NCI-H69 (cell line): ENCODE measurements at regions not wholly inside any gene's neighbourhood (a gene's known extent, or its start where the extent isn't known, plus 50 kb on each side); places are given as distances from the start of the nearest gene placed in this dataset.
A peak's percentile ranks its signal among the peaks of the same experiment; 100 is the strongest.

Experiments used
- DNase-seq: peaks from one replicate; lab custom pipeline; 2025; lab: John Stamatoyannopoulos, UW

GRCh38 chr14:84646786-84647500 lies 883.0 kb upstream of the FLRT2 start:
- no peak for DNase-seq

GRCh38 chr14:84655014-84655413 lies 874.9 kb upstream of the FLRT2 start:
- DNase-seq = no peak

DNA sequence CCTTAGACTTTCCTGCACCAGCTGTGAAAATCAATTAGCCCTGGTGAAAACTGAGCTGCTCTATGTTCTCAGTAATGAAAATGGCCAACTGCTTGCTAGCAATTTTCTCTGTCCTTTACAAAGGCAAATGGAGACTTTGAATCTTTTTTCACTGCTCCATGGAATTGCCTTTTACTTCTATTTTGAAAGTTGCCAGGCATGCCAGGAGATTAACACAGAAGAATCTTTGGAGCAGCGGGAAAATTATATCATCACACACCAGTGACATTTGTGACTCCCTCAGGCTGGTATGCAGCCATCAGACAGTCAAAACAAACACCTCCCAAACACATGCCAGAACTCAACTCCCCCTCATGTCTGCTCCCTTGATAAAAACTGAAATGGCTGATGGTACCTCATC lies 872.0 kb upstream of the FLRT2 start:
- DNase-seq = peak; percentile 28

GRCh38 chr14:84670796-84671195 lies 859.1 kb upstream of the FLRT2 start:
- DNase-seq = no peak

DNA sequence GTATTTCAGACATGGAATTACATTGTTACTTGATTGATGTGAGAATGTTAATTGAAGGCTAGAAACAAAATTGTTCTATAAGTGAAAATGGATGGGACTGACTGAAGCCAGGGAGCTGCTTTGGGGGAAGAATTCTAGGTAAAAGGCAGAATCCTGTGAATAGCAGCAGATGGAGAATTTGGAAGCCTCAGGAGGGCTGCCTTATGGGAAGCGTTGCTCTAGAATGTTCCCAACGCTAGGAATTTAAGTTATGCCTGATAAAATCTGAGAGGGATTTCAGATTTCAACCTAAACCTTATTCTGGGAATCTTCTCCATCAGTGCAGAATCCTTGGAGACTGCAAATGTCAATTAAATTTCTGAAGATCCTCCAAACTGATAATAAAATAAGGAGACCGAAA lies 858.2 kb upstream of the FLRT2 start:
- DNase-seq = no peak

- DNase-seq = peak; percentile 72
These were observed 855.3 kb upstream of the FLRT2 start for GRCh38 chr14:84674636-84675035.

DNA sequence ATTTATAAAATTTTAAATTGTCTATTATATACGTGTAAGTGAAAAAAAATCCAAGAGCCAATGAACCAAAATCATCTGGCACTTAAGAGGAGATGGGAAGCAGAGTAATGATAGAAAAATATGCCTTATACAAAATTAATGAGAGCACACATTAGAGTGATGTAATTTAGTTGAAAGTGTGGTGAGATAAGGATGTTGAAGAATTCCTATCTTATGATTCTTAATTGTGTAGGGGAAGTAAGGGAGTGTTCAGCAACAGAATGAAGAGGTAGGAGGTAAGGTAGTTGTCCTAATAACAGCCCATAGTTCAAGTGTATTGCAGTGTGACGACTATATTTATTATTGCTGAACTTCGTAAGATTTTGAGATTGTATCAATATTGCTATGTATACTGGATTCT lies 843.4 kb upstream of the FLRT2 start:
- DNase-seq = no peak

DNA sequence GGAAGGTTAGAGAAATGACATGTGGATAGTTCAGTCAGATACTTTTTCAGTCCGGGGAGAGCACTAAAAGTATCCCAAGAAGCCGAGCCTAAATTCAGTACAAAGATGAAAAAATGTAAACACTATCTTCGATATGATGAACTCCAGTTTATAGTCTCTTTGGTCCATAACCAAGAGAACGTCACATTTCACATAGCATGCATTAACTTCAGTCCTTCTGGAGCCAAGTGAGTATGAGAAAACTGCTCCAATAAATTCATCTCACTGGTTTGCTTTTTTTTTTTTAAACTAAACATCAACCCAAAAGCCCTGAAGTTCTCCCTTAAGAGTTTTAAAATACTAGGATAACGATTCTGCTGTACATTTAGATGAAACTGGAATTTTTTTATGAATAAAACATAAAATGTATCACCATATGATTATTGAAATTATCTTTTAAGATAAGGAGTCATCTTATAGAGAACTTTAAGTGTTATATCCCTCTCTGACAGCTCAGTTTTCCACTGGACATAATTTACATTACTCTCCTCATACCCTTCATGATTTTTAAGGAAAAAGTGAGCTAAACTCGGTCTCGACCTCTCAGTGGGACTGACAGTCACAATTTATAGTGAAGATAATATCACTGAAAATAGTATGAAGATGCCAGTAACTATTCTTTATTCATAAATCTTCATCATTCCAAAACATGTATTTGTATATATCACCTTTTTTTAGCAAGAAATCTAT lies 841.5 kb upstream of the FLRT2 start:
- no peak for DNase-seq

DNA sequence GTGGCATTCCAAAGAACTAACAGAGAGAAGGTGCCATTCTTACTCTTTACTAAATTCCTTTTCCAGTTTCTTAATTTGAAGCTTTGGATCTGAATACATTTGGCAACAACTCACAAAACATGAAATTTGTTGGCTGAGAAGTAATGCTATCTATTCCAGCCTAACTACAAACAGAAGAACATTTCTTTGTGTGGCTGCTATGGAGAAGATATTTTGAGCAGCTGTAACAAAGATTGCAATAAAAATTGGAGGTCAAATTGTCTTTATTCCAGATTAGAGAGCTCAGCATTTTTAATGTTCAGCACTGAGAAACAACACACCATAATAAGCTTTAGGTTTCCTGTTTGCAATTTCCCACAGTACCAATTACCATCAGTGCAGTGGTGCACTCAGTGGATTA lies 835.8 kb upstream of the FLRT2 start:
- no peak for DNase-seq

- no peak for DNase-seq
These were observed 825.3 kb upstream of the FLRT2 start for GRCh38 chr14:84704601-84705000.

- DNase-seq = no peak
These were observed 822.1 kb upstream of the FLRT2 start for GRCh38 chr14:84707830-84708229.

GRCh38 chr14:84708865-84709264 lies 821.1 kb upstream of the FLRT2 start:
- DNase-seq = no peak

DNA sequence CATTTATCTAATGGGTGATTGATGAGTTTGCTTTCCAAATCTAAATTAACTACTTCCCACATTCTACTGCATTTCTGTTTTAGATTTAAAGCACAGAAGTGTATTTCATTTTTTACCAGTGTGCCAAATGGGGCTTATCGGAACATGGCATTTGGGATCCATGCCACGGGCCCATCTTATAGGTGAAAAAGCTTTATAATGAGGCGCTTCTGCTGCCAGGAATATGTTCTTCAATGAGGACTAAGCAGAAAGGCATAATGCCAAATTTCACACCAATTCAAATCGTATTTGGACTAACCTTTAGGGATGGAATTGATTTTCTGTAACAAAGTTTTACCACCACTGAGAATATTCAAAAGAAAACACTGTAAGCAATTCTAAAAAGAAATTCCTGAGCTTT lies 803.5 kb upstream of the FLRT2 start:
- DNase-seq = no peak

DNA sequence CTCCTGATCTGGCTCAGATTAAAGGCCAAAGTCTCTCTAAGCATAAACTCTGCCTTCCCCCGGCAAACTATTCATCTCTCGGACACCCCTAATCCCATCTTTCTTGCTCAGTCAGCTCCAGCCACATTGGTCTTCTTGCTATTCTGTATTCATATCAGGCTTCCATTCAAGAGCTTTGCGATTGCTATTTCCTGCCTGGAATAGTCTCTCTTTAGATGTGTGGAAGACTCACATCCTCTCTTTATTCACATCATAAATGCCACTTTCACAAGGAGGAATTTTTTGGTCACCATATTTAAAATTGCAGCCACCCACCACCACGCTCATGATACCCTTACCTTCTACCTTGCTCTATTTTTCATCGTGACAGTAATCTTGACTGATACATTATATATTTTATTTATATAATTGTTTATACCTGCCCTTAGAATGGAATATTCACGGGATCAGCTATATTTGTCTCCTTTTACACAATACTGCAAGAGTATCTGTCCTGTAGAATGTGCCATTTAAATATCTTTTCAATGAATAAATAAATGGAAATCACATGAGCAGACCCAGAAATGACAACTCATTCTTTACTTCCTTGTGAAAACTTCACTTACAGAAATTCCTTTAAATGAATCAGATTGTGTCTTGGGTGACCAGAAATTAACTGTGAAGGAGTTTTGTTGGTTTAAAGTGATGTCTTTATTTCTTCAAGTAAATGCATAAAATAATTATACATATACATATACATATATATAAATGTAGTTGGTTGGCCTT lies 780.6 kb upstream of the FLRT2 start:
- no peak for DNase-seq

DNA sequence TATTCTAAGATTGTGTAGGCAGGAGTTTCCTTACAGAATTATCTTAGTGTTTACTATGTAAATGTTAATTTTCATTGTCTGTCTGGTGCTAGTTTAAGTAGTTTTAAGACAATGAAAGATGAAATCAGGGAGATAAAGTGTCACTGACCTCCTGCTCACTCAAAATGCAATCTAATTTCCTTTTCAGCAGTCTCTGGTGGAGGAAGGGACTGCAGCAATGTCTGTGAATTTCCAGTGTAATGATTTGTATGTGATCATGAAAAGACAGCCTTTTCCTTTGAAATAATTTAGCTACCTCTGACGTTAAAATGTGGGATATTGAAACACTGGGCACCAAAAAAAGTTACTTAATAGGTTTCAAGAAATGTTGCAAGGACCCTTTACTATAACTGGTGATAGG lies 779.7 kb upstream of the FLRT2 start:
- no peak for DNase-seq

- no peak for DNase-seq
These were observed 779.0 kb upstream of the FLRT2 start for GRCh38 chr14:84750763-84751554.

DNA sequence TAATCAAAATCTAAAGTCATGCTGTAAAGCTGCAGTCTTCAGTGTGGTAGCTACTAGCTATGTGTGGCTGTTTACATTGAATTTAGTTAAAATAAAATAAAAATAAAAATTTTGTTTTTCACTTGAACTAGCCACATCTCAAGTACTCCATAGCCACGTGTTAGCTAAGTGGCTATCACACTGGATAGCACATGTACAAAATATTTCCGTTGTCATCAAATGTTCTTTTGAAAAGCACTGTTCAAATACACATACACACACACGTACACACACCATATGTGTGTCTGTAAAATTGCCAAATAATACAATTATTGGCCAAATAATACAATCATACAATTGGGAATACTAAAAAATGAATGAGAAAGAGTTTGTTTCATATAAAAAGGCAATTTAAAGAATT lies 778.2 kb upstream of the FLRT2 start:
- no peak for DNase-seq

- no peak for DNase-seq
These were observed 769.3 kb upstream of the FLRT2 start for GRCh38 chr14:84760489-84761126.

DNA sequence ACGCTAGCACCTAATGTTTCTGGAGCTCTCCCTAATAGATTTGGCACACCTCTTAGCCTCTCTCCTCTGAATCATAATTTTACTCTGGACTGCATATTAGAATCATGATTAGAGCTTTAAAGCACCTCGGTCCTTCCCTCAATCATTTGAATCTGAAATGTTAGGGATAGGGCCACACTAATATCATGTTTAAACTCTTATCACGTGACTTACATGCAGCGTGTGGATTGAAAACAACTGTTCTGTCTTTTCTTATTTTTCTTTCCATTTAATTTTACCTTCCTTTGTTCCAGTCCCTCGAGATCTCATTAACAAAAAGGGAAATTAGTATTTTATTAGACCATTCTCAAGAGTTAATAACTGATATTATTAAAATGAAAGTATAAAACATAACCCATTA lies 762.5 kb upstream of the FLRT2 start:
- no peak for DNase-seq

GRCh38 chr14:84770030-84770429 lies 759.9 kb upstream of the FLRT2 start:
- DNase-seq = peak; percentile 26

- no peak for DNase-seq
These were observed 752.6 kb upstream of the FLRT2 start for GRCh38 chr14:84777356-84777755.

DNA sequence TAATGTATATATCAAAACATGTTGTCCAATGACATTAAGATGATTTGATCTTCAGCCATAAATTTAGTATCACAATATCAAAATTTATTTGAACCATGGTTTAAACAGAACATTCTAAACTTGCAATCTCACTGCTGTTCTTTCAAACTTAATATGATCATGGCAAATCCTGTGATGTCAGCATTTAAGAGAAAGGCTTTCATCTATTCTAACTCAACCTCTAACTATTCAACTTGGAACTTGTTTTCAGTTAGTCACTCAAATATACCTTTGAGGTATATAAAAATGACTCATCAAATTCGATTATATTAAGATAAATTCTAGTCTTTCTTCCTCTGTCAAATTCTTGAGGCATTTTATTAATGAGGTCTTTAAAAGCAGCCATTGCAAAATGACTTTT lies 747.0 kb upstream of the FLRT2 start:
- DNase-seq = no peak
